ENCODE measurements at regions not wholly inside any gene's neighbourhood (a gene's known extent, or its start where the extent isn't known, plus 50 kb on each side); places are given as distances from the start of the nearest gene placed in this dataset.

GRCh38 chr15:38035701-38036100 is 101.3 kb downstream of the TMCO5A start:
- TF ChIP-seq CHD1 (IDR thresholded peaks at IDR 0.05; ENCODE audit: low read depth, low read length) (no peak), CTCF (conservative IDR thresholded peaks at IDR 0.05; ENCODE audit: low read depth, low read length) (no peak), RAD21 (IDR thresholded peaks at IDR 0.05; ENCODE audit: low read length) (no peak), CEBPB (IDR thresholded peaks at IDR 0.05; ENCODE audit: low read depth, low read length) (no peak), MAFK (IDR thresholded peaks at IDR 0.05; ENCODE audit: low read depth, low read length) (no peak), POLR2A (IDR thresholded peaks at IDR 0.05; ENCODE audit: low read depth, low read length) (no peak)

Data from IMR-90 (cell line).